Caco-2 (cell line): ENCODE measurements at regions not wholly inside any gene's neighbourhood (a gene's known extent, or its start where the extent isn't known, plus 50 kb on each side); places are given as distances from the start of the nearest gene placed in this dataset.

Experiments
- BruUV-seq: library from RNA; stranded (reverse); fragments of 400-500 nt; replicated peaks from 2 replicates; lab custom pipeline; 2021; lab: Mats Ljungman, UMichigan
- CTCF ChIA-PET: fragments of 300-600 bp; sonication (Branson Sonifier 250); formaldehyde crosslinking; loops from one replicate; lab custom pipeline; 2022; ENCODE audit warnings: antibody characterized with exemption; lab: Charles Lee
- POLR2A ChIA-PET: fragments of 300-600 bp; sonication (Branson Sonifier 250); formaldehyde crosslinking; loops from one replicate; lab custom pipeline; 2022; ENCODE audit warnings: antibody characterized with exemption; lab: Charles Lee
- DNase-seq, 2 experiments: peaks; one replicate each; pipeline versions ENCODE4 v3.0.0 to v3.0.0-alpha.2; 2020 to 2022
- H3K27me3 ChIP-seq: replicated peaks from 2 replicates; pipeline ENCODE4 v1.6.0; 2011; ENCODE audit warnings: low read length; ENCODE audit not compliant: control insufficient read depth, insufficient read depth
- H3K36me3 ChIP-seq: 2 replicates; pipeline ENCODE4 v1.5.1; 2011; ENCODE audit warnings: low read length; ENCODE audit not compliant: control insufficient read depth, insufficient read depth
- H3K4me1 ChIP-seq: fragments of 250-450 bp; sonication (Bioruptor Pico); 2 replicates; pipeline ENCODE4 v1.5.1; 2020; ENCODE audit warnings: mild to moderate bottlenecking
- H3K4me3 ChIP-seq: 2 replicates; pipeline ENCODE4 v1.5.1; 2011; ENCODE audit warnings: low read depth, mild to moderate bottlenecking, control low read depth, low read length
- H3K9me3 ChIP-seq: fragments of 250-450 bp; sonication (Bioruptor Pico); 2 replicates; pipeline ENCODE4 v1.5.1; 2020; ENCODE audit warnings: mild to moderate bottlenecking, moderate library complexity
- H3K27ac Mint-ChIP-seq: one replicate; pipeline ENCODE4 v1.8.0; 2022; ENCODE audit warnings: mixed read lengths; ENCODE audit not compliant: unreplicated experiment
- H3K27me3 Mint-ChIP-seq: one replicate; pipeline ENCODE4 v1.8.0; 2022; ENCODE audit warnings: mixed read lengths; ENCODE audit not compliant: insufficient read depth, unreplicated experiment
- H3K36me3 Mint-ChIP-seq: one replicate; pipeline ENCODE4 v1.8.0; 2022; ENCODE audit warnings: mild to moderate bottlenecking, mixed read lengths; ENCODE audit not compliant: insufficient read depth, unreplicated experiment
- H3K4me1 Mint-ChIP-seq: one replicate; pipeline ENCODE4 v1.8.0; 2022; ENCODE audit warnings: low read depth, mixed read lengths; ENCODE audit not compliant: unreplicated experiment
- H3K4me3 Mint-ChIP-seq: one replicate; pipeline ENCODE4 v1.8.0; 2022; ENCODE audit warnings: mild to moderate bottlenecking, moderate library complexity, mixed read lengths; ENCODE audit not compliant: unreplicated experiment
- H3K9me3 Mint-ChIP-seq: one replicate; pipeline ENCODE4 v1.8.0; 2022; ENCODE audit warnings: mixed read lengths; ENCODE audit not compliant: unreplicated experiment
- intact Hi-C: fragments of 100-400 bp; cut with micrococcal nuclease; formaldehyde crosslinking; loops from one replicate; pipeline ENCODE4 v1.10.0; 2022; ENCODE audit not compliant: unreplicated experiment
- TF ChIP-seq, protein P1 (sequence below), 2 experiments: fragments of 200-600 bp in 1 of 2; IDR thresholded peaks; 1 replicate in 1 of 2; 2 replicates in 1 of 2; pipeline versions ENCODE4 v1.5.1 to v1.8.0; 2011 to 2022; ENCODE audit warnings: antibody characterized with exemption in 1 of 2, control low read depth in 1 of 2, inconsistent platforms in 1 of 2, low read depth in 1 of 2, low read length in 1 of 2, mild to moderate bottlenecking in 1 of 2, moderate library complexity in 1 of 2; ENCODE audit not compliant: insufficient read depth in 1 of 2, severe bottlenecking in 1 of 2, unreplicated experiment in 1 of 2

DNA sequence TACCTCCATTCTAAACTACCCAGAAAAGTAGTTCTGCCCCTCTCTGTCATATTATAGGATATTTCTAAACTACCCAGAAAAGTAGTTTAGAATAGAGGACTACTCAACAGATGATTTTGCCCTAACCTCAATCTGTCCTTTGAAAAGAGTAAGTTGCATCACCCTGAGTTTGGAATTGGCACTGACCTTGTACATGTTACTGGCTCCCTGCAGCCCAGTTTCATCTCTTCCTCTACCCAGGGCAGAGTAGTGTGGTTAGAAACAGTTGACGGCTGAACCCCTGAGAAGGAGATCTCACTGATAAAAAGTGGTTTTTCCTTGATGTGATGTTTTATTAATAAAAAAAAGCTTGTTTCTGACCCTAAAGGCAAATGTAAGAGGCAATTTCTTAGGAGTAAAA lies 340.5 kb upstream of the NECTIN3 start:
- Mint-ChIP-seq H3K4me3 (no peak overlapping the region), H3K9me3 (peaks cover 34% of the 10 kb centered on the region), H3K4me1 (peaks cover 21% of the 10 kb centered on the region), H3K36me3 (peaks cover 4% of the 10 kb centered on the region), H3K27me3 (no peaks in the 10 kb centered on the region), H3K27ac (no peak overlapping the region)
- no peaks in the 10 kb centered on the region for H3K9me3 ChIP-seq
- ChIA-PET POLR2A (no interaction called here), CTCF (no interaction called here)
- H3K36me3 ChIP-seq, result no peaks in the 10 kb centered on the region
- TF ChIP-seq, protein P1, sequence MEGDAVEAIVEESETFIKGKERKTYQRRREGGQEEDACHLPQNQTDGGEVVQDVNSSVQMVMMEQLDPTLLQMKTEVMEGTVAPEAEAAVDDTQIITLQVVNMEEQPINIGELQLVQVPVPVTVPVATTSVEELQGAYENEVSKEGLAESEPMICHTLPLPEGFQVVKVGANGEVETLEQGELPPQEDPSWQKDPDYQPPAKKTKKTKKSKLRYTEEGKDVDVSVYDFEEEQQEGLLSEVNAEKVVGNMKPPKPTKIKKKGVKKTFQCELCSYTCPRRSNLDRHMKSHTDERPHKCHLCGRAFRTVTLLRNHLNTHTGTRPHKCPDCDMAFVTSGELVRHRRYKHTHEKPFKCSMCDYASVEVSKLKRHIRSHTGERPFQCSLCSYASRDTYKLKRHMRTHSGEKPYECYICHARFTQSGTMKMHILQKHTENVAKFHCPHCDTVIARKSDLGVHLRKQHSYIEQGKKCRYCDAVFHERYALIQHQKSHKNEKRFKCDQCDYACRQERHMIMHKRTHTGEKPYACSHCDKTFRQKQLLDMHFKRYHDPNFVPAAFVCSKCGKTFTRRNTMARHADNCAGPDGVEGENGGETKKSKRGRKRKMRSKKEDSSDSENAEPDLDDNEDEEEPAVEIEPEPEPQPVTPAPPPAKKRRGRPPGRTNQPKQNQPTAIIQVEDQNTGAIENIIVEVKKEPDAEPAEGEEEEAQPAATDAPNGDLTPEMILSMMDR (IDR thresholded peaks at IDR 0.05; ENCODE audit: insufficient read depth in 1 of 2, low read depth in 1 of 2, low read length in 1 of 2, severe bottlenecking in 1 of 2, unreplicated experiment in 1 of 2), result no peak
- no peaks in the 10 kb centered on the region for H3K27me3 ChIP-seq
- peaks cover 22% of the 10 kb centered on the region for H3K4me1 ChIP-seq
- intact Hi-C loops, result no loop called here
- no TSS peak for BruUV-seq
- DNase-seq, result no peak
- H3K4me3 ChIP-seq, result no peak overlapping the region

DNA sequence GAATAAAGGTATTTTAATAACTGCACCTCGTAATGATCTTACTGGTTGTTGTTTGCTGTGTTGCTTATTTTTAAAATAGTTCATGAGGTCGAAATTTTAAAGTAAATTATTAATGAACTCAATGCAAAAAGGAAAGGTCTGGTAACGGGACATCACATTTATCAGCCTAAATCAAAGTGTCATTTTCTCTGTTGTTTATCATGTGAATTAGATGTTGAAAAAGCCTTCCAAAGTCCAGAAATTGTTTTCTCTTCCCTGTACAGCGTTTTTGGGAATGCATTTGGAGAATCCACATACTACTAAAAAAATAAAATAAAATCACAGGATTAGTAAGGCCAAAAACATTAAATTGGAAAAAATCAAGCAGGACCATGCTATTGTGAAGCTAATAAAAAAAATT lies 339.2 kb upstream of the NECTIN3 start:
- ChIA-PET CTCF (no interaction called here), POLR2A (no interaction called here)
- intact Hi-C loops, result no loop called here
- H3K36me3 ChIP-seq, result no peaks in the 10 kb centered on the region
- H3K27ac Mint-ChIP-seq, result no peak overlapping the region
- TF ChIP-seq, protein P1 (IDR thresholded peaks at IDR 0.05; ENCODE audit: insufficient read depth in 1 of 2, low read depth in 1 of 2, low read length in 1 of 2, severe bottlenecking in 1 of 2, unreplicated experiment in 1 of 2), result no peak
- H3K4me3 ChIP-seq, result no peak overlapping the region
- peaks cover 4% of the 10 kb centered on the region for H3K36me3 Mint-ChIP-seq
- no peak overlapping the region for H3K4me3 Mint-ChIP-seq
- no peaks in the 10 kb centered on the region for H3K9me3 ChIP-seq
- H3K27me3 ChIP-seq, result no peaks in the 10 kb centered on the region
- H3K27me3 Mint-ChIP-seq, result no peaks in the 10 kb centered on the region
- DNase-seq, result no peak
- no TSS peak for BruUV-seq
- H3K9me3 Mint-ChIP-seq, result peaks cover 34% of the 10 kb centered on the region
- peaks cover 13% of the 10 kb centered on the region for H3K4me1 Mint-ChIP-seq
- H3K4me1 ChIP-seq, result peaks cover 12% of the 10 kb centered on the region

DNA sequence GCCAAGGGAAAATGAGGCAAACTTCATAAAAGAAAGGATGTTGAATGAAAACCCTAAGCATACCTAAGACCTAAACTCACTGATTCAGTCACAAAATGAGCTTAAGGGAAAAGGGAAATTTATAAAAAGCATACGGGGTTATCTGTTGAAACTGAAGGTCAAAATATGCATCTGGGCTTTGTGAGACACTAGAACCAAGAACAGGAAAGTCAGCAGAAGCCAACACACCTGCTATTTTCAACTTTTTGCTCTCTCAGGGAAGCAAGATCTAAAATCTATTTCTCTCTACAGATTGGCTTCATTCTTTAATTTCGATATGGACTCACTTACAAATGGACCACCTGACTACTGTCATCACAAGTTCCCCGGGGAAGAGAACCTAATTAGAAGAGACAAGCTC lies 338.6 kb upstream of the NECTIN3 start:
- POLR2A ChIA-PET, result no interaction called here
- TF ChIP-seq, protein P1 (IDR thresholded peaks at IDR 0.05; ENCODE audit: insufficient read depth in 1 of 2, low read depth in 1 of 2, low read length in 1 of 2, severe bottlenecking in 1 of 2, unreplicated experiment in 1 of 2), result no peak

More for the DNA sequence above, 338.6 kb upstream of the NECTIN3 start:
- no peaks in the 10 kb centered on the region for H3K27me3 Mint-ChIP-seq
- no TSS peak for BruUV-seq
- H3K36me3 Mint-ChIP-seq, result peaks cover 4% of the 10 kb centered on the region
- peaks cover 9% of the 10 kb centered on the region for H3K4me1 ChIP-seq
- H3K27me3 ChIP-seq, result no peaks in the 10 kb centered on the region
- peaks cover 34% of the 10 kb centered on the region for H3K9me3 Mint-ChIP-seq
- no peaks in the 10 kb centered on the region for H3K36me3 ChIP-seq
- CTCF ChIA-PET, result no interaction called here
- no peak overlapping the region for H3K27ac Mint-ChIP-seq
- intact Hi-C loops, result no loop called here
- peaks cover 12% of the 10 kb centered on the region for H3K4me1 Mint-ChIP-seq
- no peaks in the 10 kb centered on the region for H3K9me3 ChIP-seq
- H3K4me3 ChIP-seq, result no peak overlapping the region
- H3K4me3 Mint-ChIP-seq, result no peak overlapping the region
- no peak for DNase-seq
